ENCODE measurements at regions not wholly inside any gene's neighbourhood (a gene's known extent, or its start where the extent isn't known, plus 50 kb on each side); places are given as distances from the start of the nearest gene placed in this dataset.

GRCh38 chr1:5238351-5239130, 584.1 kb downstream of the AJAP1 start:
- TF ChIP-seq ARNT (IDR thresholded peaks at IDR 0.05) = no peak
- no peak for TF ChIP-seq HDGF (IDR thresholded peaks at IDR 0.05; ENCODE audit: borderline replicate concordance)
- TF ChIP-seq LEF1 (IDR thresholded peaks at IDR 0.05; ENCODE audit: borderline replicate concordance) = no peak
- TF ChIP-seq NFRKB (IDR thresholded peaks at IDR 0.05) = no peak
- TF ChIP-seq FOXM1 (IDR thresholded peaks at IDR 0.05; ENCODE audit: borderline replicate concordance) = no peak
- TF ChIP-seq PKNOX1 (IDR thresholded peaks at IDR 0.05) = no peak
- TF ChIP-seq ZNF384 (IDR thresholded peaks at IDR 0.05) = no peak
- no peak for TF ChIP-seq ELF4 (IDR thresholded peaks at IDR 0.05)
- no peak for TF ChIP-seq SP1 (IDR thresholded peaks at IDR 0.05)
- no peak for TF ChIP-seq CTBP1 (IDR thresholded peaks at IDR 0.05; ENCODE audit: borderline replicate concordance)
- TF ChIP-seq SUZ12 (IDR thresholded peaks at IDR 0.05) = no peak

Data from HEK293T (cell line).